Peyer's patch (tissue), 4 donors: ENCODE measurements at regions not wholly inside any gene's neighbourhood (a gene's known extent, or its start where the extent isn't known, plus 50 kb on each side); places are given as distances from the start of the nearest gene placed in this dataset.

ENCODE experiments used
- POLR2A ChIP-seq, 2 donors: fragments of 450-650 bp; IDR thresholded peaks; one replicate each; pipeline ENCODE4 v1.5.1; 2017; ENCODE audit warnings: antibody characterized with exemption in 2 of 2, mild to moderate bottlenecking in 2 of 2, moderate library complexity in 2 of 2
- TF ChIP-seq, protein P1 (sequence below), 6 experiments: fragments of 450-650 bp in 4 of 6; fragments of 200-600 bp in 2 of 6; sonication (generic) in 1 of 6; IDR thresholded peaks; one replicate each; pipeline ENCODE4 v1.5.1; 2017 to 2019; ENCODE audit warnings: antibody characterized with exemption in 6 of 6, mild to moderate bottlenecking in 3 of 6, moderate library complexity in 1 of 6

GRCh38 chr7:47217086-47217485, 364.8 kb downstream of the TNS3 start:
- TF ChIP-seq, protein P1, sequence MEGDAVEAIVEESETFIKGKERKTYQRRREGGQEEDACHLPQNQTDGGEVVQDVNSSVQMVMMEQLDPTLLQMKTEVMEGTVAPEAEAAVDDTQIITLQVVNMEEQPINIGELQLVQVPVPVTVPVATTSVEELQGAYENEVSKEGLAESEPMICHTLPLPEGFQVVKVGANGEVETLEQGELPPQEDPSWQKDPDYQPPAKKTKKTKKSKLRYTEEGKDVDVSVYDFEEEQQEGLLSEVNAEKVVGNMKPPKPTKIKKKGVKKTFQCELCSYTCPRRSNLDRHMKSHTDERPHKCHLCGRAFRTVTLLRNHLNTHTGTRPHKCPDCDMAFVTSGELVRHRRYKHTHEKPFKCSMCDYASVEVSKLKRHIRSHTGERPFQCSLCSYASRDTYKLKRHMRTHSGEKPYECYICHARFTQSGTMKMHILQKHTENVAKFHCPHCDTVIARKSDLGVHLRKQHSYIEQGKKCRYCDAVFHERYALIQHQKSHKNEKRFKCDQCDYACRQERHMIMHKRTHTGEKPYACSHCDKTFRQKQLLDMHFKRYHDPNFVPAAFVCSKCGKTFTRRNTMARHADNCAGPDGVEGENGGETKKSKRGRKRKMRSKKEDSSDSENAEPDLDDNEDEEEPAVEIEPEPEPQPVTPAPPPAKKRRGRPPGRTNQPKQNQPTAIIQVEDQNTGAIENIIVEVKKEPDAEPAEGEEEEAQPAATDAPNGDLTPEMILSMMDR (IDR thresholded peaks at IDR 0.05) = no peak
- TF ChIP-seq POLR2A (IDR thresholded peaks at IDR 0.05) = no peak
